SK-N-SH treated with all-trans-retinoic acid at 6 μM for 48 hours (cell line): ENCODE measurements at regions not wholly inside any gene's neighbourhood (a gene's known extent, or its start where the extent isn't known, plus 50 kb on each side); places are given as distances from the start of the nearest gene placed in this dataset.

Experiments
- ARNTL ChIP-seq: fragments of 450-650 bp; formaldehyde crosslinking; IDR thresholded peaks from 2 replicates; pipeline ENCODE4 v1.5.0; 2020; ENCODE audit warnings: low read depth, mild to moderate bottlenecking, moderate library complexity, borderline replicate concordance
- BACH2 ChIP-seq: fragments of 250-450 bp; sonication (Bioruptor Pico); IDR thresholded peaks from 2 replicates; pipeline ENCODE4 v1.9.0; 2021; ENCODE audit warnings: mild to moderate bottlenecking, borderline replicate concordance
- CSDC2 ChIP-seq: fragments of 250-450 bp; sonication (Bioruptor Pico); IDR thresholded peaks from 2 replicates; pipeline ENCODE4 v1.5.0; 2020; ENCODE audit warnings: mild to moderate bottlenecking, moderate library complexity
- GLIS3 ChIP-seq: fragments of 250-450 bp; sonication (Bioruptor Pico); IDR thresholded peaks from 2 replicates; pipeline ENCODE4 v1.5.0; 2020; ENCODE audit warnings: mild to moderate bottlenecking, moderate library complexity
- RARB ChIP-seq: fragments of 250-450 bp; sonication (Bioruptor Pico); IDR thresholded peaks from 2 replicates; pipeline ENCODE4 v1.8.0; 2021; ENCODE audit warnings: mild to moderate bottlenecking, moderate library complexity
- TCF4 ChIP-seq: fragments of 250-450 bp; sonication (Bioruptor Pico); IDR thresholded peaks from 2 replicates; pipeline ENCODE4 v1.8.0; 2021; ENCODE audit warnings: mild to moderate bottlenecking, moderate library complexity, borderline replicate concordance
- ZC3H10 ChIP-seq: fragments of 250-450 bp; sonication (Bioruptor Pico); IDR thresholded peaks from 2 replicates; pipeline ENCODE4 v1.5.1; 2021; ENCODE audit warnings: mild to moderate bottlenecking, moderate library complexity
- ZNF70 ChIP-seq: fragments of 450-650 bp; formaldehyde crosslinking; IDR thresholded peaks from 2 replicates; pipeline ENCODE4 v1.5.0; 2020; ENCODE audit warnings: mild to moderate bottlenecking, moderate library complexity
- TF ChIP-seq, protein P1 (sequence below): fragments of 250-450 bp; sonication (Bioruptor Pico); IDR thresholded peaks from 2 replicates; pipeline ENCODE4 v1.5.1; 2020; ENCODE audit warnings: low read depth, mild to moderate bottlenecking, moderate library complexity
- TF ChIP-seq, protein P2 (sequence below): fragments of 250-450 bp; sonication (Bioruptor Pico); IDR thresholded peaks from 2 replicates; pipeline ENCODE4 v1.8.0; 2021; ENCODE audit warnings: low read depth, mild to moderate bottlenecking, moderate library complexity, borderline replicate concordance
- TF ChIP-seq, protein P3 (sequence below): fragments of 250-450 bp; sonication (Bioruptor Pico); IDR thresholded peaks from 2 replicates; pipeline ENCODE4 v1.5.1; 2021; ENCODE audit warnings: mild to moderate bottlenecking, moderate library complexity
- TF ChIP-seq, protein P4 (sequence below): fragments of 250-450 bp; sonication (Bioruptor Pico); IDR thresholded peaks from 2 replicates; pipeline ENCODE4 v1.8.0; 2020; ENCODE audit warnings: mild to moderate bottlenecking, moderate library complexity, borderline replicate concordance

DNA sequence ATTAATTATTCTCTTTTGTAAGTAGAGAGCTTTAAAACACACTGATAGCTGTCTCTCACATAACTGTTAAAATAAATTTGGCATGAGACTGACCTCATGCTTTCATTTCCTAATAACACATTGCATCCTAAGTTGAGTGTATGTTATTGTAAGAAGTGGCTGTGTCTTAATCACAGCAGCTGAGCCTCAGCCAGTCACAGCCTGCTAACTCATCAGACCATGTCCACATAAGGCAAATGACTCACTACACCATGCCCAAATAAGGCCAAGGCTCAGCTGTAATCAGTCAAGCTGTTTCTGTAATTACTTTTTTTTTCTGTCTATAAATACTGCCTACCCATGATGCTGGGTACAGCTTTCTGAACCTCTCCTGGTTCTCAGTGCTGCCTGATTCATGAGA is 860.9 kb downstream of the XPNPEP1 start:
- TF ChIP-seq ZC3H10 (CRISPR knock-in tag) (no peak), ARNTL (CRISPR knock-in tag) (no peak), ZNF70 (CRISPR knock-in tag) (no peak), BACH2 (CRISPR knock-in tag) (no peak), TCF4 (no peak), GLIS3 (CRISPR knock-in tag) (no peak), CSDC2 (no peak), RARB (CRISPR knock-in tag) (no peak)
- TF ChIP-seq, protein P1, sequence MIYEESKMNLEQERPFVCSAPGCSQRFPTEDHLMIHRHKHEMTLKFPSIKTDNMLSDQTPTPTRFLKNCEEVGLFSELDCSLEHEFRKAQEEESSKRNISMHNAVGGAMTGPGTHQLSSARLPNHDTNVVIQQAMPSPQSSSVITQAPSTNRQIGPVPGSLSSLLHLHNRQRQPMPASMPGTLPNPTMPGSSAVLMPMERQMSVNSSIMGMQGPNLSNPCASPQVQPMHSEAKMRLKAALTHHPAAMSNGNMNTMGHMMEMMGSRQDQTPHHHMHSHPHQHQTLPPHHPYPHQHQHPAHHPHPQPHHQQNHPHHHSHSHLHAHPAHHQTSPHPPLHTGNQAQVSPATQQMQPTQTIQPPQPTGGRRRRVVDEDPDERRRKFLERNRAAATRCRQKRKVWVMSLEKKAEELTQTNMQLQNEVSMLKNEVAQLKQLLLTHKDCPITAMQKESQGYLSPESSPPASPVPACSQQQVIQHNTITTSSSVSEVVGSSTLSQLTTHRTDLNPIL: no peak
- TF ChIP-seq, protein P2, sequence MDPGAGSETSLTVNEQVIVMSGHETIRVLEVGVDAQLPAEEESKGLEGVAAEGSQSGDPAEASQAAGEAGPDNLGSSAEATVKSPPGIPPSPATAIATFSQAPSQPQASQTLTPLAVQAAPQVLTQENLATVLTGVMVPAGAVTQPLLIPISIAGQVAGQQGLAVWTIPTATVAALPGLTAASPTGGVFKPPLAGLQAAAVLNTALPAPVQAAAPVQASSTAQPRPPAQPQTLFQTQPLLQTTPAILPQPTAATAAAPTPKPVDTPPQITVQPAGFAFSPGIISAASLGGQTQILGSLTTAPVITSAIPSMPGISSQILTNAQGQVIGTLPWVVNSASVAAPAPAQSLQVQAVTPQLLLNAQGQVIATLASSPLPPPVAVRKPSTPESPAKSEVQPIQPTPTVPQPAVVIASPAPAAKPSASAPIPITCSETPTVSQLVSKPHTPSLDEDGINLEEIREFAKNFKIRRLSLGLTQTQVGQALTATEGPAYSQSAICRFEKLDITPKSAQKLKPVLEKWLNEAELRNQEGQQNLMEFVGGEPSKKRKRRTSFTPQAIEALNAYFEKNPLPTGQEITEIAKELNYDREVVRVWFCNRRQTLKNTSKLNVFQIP: no peak
- TF ChIP-seq, protein P3, sequence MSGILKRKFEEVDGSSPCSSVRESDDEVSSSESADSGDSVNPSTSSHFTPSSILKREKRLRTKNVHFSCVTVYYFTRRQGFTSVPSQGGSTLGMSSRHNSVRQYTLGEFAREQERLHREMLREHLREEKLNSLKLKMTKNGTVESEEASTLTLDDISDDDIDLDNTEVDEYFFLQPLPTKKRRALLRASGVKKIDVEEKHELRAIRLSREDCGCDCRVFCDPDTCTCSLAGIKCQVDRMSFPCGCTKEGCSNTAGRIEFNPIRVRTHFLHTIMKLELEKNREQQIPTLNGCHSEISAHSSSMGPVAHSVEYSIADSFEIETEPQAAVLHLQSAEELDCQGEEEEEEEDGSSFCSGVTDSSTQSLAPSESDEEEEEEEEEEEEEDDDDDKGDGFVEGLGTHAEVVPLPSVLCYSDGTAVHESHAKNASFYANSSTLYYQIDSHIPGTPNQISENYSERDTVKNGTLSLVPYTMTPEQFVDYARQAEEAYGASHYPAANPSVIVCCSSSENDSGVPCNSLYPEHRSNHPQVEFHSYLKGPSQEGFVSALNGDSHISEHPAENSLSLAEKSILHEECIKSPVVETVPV (CRISPR knock-in tag): no peak
- TF ChIP-seq, protein P4, sequence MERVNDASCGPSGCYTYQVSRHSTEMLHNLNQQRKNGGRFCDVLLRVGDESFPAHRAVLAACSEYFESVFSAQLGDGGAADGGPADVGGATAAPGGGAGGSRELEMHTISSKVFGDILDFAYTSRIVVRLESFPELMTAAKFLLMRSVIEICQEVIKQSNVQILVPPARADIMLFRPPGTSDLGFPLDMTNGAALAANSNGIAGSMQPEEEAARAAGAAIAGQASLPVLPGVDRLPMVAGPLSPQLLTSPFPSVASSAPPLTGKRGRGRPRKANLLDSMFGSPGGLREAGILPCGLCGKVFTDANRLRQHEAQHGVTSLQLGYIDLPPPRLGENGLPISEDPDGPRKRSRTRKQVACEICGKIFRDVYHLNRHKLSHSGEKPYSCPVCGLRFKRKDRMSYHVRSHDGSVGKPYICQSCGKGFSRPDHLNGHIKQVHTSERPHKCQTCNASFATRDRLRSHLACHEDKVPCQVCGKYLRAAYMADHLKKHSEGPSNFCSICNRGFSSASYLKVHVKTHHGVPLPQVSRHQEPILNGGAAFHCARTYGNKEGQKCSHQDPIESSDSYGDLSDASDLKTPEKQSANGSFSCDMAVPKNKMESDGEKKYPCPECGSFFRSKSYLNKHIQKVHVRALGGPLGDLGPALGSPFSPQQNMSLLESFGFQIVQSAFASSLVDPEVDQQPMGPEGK (CRISPR knock-in tag): no peak
